RWPE2 (cell line): ENCODE measurements at regions not wholly inside any gene's neighbourhood (a gene's known extent, or its start where the extent isn't known, plus 50 kb on each side); places are given as distances from the start of the nearest gene placed in this dataset.

Experiments used
- ATAC-seq: fragments of 200-7000 bp; cut with Tn5 transposase; 3 replicates; pipeline ENCODE4 v1.9.1; 2021; ENCODE audit warnings: low read depth
- DNase-seq: peaks from one replicate; pipeline ENCODE4 v3.0.0-alpha.2; 2020; ENCODE audit warnings: low spot score
- H3K27ac ChIP-seq: fragments of 450-650 bp; 2 replicates; pipeline ENCODE4 v1.5.1; 2017; ENCODE audit warnings: mild to moderate bottlenecking; ENCODE audit not compliant: poor library complexity, severe bottlenecking
- H3K27me3 ChIP-seq: fragments of 250-450 bp; sonication (Bioruptor Pico); 2 replicates; pipeline ENCODE4 v1.5.1; 2021; ENCODE audit warnings: mild to moderate bottlenecking, moderate library complexity; ENCODE audit not compliant: insufficient read depth, poor library complexity, severe bottlenecking
- H3K36me3 ChIP-seq: fragments of 250-450 bp; sonication (Bioruptor Pico); 2 replicates; pipeline ENCODE4 v1.5.1; 2020; ENCODE audit warnings: low read depth, mild to moderate bottlenecking, moderate library complexity
- H3K4me1 ChIP-seq: fragments of 250-450 bp; sonication (Bioruptor Pico); 2 replicates; pipeline ENCODE4 v1.5.1; 2021; ENCODE audit warnings: mild to moderate bottlenecking, moderate library complexity; ENCODE audit not compliant: insufficient read depth, poor library complexity, severe bottlenecking
- H3K4me3 ChIP-seq: fragments of 250-450 bp; sonication (Bioruptor Pico); 2 replicates; pipeline ENCODE4 v1.5.1; 2021; ENCODE audit warnings: mild to moderate bottlenecking, moderate library complexity; ENCODE audit not compliant: severe bottlenecking
- H3K9me3 ChIP-seq: fragments of 250-450 bp; sonication (Bioruptor Pico); 2 replicates; pipeline ENCODE4 v1.5.1; 2021; ENCODE audit warnings: mild to moderate bottlenecking, moderate library complexity; ENCODE audit not compliant: severe bottlenecking
- TF ChIP-seq, protein P1 (sequence below): fragments of 450-650 bp; IDR thresholded peaks from one replicate; pipeline ENCODE4 v1.5.1; 2017; ENCODE audit warnings: mild to moderate bottlenecking, moderate library complexity; ENCODE audit not compliant: poor library complexity, severe bottlenecking

DNA sequence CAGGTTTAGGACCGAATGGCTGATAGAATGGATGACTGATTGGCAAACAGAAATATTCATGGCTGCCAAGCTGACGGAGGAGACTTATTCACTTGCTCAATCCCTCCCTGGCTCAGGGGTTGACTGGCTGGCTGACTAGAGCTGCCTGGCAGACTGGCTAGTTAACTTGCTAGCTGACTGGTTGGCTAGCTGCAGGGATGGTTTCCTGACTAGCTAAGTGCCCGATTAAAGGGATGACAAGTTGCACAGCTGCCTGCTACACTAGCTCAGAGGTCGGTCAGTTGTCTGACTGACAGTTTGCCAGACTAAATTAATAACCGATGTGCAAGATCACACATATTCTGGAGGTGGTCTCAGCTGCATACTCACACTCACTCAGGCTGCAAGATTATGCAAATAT is 1208.4 kb upstream of the CDH8 start:
- no peak for ATAC-seq
- TF ChIP-seq, protein P1, sequence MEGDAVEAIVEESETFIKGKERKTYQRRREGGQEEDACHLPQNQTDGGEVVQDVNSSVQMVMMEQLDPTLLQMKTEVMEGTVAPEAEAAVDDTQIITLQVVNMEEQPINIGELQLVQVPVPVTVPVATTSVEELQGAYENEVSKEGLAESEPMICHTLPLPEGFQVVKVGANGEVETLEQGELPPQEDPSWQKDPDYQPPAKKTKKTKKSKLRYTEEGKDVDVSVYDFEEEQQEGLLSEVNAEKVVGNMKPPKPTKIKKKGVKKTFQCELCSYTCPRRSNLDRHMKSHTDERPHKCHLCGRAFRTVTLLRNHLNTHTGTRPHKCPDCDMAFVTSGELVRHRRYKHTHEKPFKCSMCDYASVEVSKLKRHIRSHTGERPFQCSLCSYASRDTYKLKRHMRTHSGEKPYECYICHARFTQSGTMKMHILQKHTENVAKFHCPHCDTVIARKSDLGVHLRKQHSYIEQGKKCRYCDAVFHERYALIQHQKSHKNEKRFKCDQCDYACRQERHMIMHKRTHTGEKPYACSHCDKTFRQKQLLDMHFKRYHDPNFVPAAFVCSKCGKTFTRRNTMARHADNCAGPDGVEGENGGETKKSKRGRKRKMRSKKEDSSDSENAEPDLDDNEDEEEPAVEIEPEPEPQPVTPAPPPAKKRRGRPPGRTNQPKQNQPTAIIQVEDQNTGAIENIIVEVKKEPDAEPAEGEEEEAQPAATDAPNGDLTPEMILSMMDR = no peak
- Histone ChIP-seq H3K27ac (no peak overlapping the region), H3K36me3 (no peaks in the 10 kb centered on the region), H3K27me3 (peaks cover 3% of the 10 kb centered on the region), H3K4me3 (no peak overlapping the region), H3K4me1 (no peaks in the 10 kb centered on the region), H3K9me3 (no peaks in the 10 kb centered on the region)
- no peak for DNase-seq

DNA sequence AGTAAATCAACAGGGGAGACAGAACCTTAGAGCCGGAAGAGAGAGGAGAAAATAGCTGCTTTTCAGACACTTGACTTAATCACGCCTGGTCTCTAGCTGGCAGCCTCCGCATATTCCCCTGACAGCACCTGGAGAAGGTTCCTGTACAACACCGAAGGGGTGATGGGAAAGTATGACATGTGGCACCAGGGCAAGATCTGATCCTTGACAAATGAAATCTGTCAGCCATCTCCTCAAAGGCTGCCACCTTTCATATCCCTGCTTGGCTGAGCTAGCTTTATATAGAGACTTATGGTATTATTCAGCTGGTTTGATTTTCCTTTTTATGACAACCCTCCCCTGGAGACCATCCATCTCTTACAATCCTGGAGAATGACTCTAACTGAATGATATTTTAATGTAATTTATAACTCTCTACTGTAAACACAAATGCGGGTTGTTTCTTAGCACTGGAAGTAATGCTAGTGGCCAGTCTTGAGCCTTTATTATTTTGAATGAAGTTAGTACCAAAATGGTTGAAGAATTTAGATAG is 1205.3 kb upstream of the CDH8 start:
- H3K9me3 ChIP-seq = no peaks in the 10 kb centered on the region
- ATAC-seq (no peak), DNase-seq (no peak)
- H3K4me3 ChIP-seq = no peak overlapping the region
- TF ChIP-seq, protein P1 = no peak
- no peak overlapping the region for H3K27ac ChIP-seq
- H3K4me1 ChIP-seq = no peaks in the 10 kb centered on the region
- H3K27me3 ChIP-seq = peaks cover 3% of the 10 kb centered on the region
- no peaks in the 10 kb centered on the region for H3K36me3 ChIP-seq

DNA sequence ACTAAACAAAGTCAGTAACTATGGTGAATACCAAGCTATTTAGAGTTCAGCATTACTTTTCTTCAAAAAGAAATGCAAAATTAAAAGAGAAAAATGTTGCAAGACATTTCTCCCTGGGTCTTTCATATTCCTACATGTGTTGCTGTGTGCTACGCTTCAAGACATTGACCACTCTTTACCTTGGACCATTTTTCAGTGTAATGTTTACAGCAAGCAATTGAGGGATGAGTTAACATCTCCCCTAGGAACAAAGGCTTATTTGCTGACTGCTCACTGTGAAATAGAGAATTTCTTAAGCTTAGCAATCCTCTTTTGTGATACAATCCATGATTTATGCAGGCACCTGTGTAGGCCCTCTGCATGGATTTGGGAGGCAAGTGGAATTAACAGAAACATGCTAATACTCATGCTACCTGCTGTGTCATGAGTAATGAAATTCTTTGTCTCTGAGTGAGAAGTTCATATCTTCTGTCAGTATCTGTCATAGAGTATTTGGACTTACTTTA is 1202.9 kb upstream of the CDH8 start:
- no peaks in the 10 kb centered on the region for H3K9me3 ChIP-seq

DNA sequence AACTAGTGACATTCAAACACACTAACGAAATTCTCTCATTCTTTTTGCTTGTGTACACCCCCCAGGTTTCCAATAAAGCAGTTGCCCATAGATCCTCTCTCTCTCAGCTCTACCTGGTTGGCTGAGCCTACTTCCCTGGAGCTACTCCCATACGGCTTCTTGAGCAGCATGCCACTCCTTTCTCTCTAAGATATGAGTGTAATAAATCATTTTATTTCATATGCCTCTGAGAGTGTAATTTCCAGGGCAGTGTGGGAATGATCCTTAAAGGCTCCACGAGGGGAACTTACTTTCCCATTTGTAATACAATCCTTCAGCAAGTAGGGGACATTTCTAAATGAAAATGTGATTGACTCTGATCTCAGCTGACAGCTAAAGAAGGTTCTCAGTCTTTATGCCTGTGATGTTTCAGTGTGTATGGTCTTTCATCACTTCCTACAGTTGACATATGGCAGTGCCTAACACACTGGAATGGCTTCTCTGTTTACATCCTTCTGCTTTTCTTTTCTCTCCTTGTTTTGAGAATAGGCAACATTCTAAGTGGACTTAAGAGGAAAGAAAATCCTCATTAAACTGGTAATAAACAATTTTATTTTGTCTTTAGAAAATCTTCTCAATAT is 1194.3 kb upstream of the CDH8 start:
- no peak for ATAC-seq
- Histone ChIP-seq H3K4me3 (no peak overlapping the region), H3K27me3 (no peaks in the 10 kb centered on the region), H3K27ac (no peak overlapping the region), H3K4me1 (no peaks in the 10 kb centered on the region), H3K9me3 (no peaks in the 10 kb centered on the region), H3K36me3 (no peaks in the 10 kb centered on the region)
- TF ChIP-seq, protein P1 = no peak
- no peak for DNase-seq

More for the DNA sequence above, 1202.9 kb upstream of the CDH8 start:
- TF ChIP-seq, protein P1 = no peak
- ATAC-seq = no peak
- no peaks in the 10 kb centered on the region for H3K36me3 ChIP-seq
- H3K27ac ChIP-seq = no peak overlapping the region
- H3K4me1 ChIP-seq = no peaks in the 10 kb centered on the region
- peaks cover 3% of the 10 kb centered on the region for H3K27me3 ChIP-seq
- DNase-seq = no peak
- no peak overlapping the region for H3K4me3 ChIP-seq

DNA sequence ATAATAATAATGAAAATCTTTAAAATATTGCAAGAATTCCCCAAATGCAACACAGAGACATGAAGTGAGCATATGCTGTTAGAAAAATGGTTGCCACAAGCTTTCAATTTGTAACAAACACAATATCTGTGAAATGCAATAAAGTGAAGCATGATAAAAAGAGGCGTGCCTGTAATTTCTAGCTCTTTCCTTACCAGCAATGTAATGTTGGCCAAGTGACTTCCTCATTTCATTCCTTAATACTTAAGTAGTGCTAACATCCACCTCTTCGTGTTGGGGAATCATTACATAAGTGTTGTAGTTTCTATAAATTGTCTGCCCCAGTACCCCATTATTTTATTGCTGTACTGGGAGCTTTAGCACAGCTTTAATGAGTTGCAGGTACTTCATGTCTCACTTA is 1192.0 kb upstream of the CDH8 start:
- Histone ChIP-seq H3K27ac (no peak overlapping the region), H3K4me3 (no peak overlapping the region), H3K9me3 (no peaks in the 10 kb centered on the region), H3K27me3 (no peaks in the 10 kb centered on the region), H3K4me1 (no peaks in the 10 kb centered on the region), H3K36me3 (no peaks in the 10 kb centered on the region)
- DNase-seq (no peak), ATAC-seq (no peak)
- TF ChIP-seq, protein P1 = no peak
